Naive thymus-derived CD4-positive, alpha-beta T cell (primary cell): ENCODE measurements at regions not wholly inside any gene's neighbourhood (a gene's known extent, or its start where the extent isn't known, plus 50 kb on each side); places are given as distances from the start of the nearest gene placed in this dataset.

Experiments
- ATAC-seq: fragments of 150-1000 bp; cut with Tn5 transposase; 2 replicates; pipeline ENCODE4 v1.10.0; 2021; ENCODE audit warnings: mild to moderate bottlenecking, moderate library complexity
- CTCF ChIA-PET: fragments of 350-600 bp; sonication (Branson Sonifier 250); formaldehyde crosslinking; loops from one replicate; lab custom pipeline; 2021; ENCODE audit warnings: antibody characterized with exemption; lab: Charles Lee
- POLR2A ChIA-PET: fragments of 350-600 bp; sonication (Branson Sonifier 250); formaldehyde crosslinking; loops from one replicate; lab custom pipeline; 2021; ENCODE audit warnings: antibody characterized with exemption, inconsistent platforms; lab: Charles Lee
- DNase-seq, 9 donors: peaks; one replicate each; pipeline versions ENCODE4 v3.0.0 to v3.0.0-alpha.2; 2020 to 2022; ENCODE audit warnings: mixed read lengths in 1 of 9
- H3K27ac ChIP-seq: one replicate; pipeline ENCODE4 v1.7.0; 2013; ENCODE audit warnings: mild to moderate bottlenecking, low read depth, low read length, moderate library complexity
- H3K27me3 ChIP-seq, 2 donors: one replicate each; pipeline ENCODE4 v1.7.0; 2013; ENCODE audit warnings: low read length in 2 of 2, mild to moderate bottlenecking in 2 of 2, moderate library complexity in 2 of 2; ENCODE audit not compliant: control insufficient read depth in 2 of 2, insufficient read depth in 2 of 2
- H3K36me3 ChIP-seq, 3 experiments: 1 replicate in 2 of 3; 2 replicates in 1 of 3; pipeline ENCODE4 v1.7.0; 2013; ENCODE audit warnings: low read length in 3 of 3, mild to moderate bottlenecking in 3 of 3, moderate library complexity in 1 of 3; ENCODE audit not compliant: insufficient read depth in 3 of 3, control insufficient read depth in 2 of 3
- H3K4me1 ChIP-seq, 2 donors: one replicate each; pipeline ENCODE4 v1.7.0; 2013; ENCODE audit warnings: low read length in 2 of 2, mild to moderate bottlenecking in 2 of 2, moderate library complexity in 1 of 2; ENCODE audit not compliant: control insufficient read depth in 2 of 2, insufficient read depth in 2 of 2
- H3K4me3 ChIP-seq: 2 replicates; pipeline ENCODE4 v1.7.0; 2013; ENCODE audit warnings: mild to moderate bottlenecking, low read length
- H3K9me3 ChIP-seq, 3 experiments: 1 replicate in 2 of 3; 2 replicates in 1 of 3; pipeline ENCODE4 v1.7.0; 2013; ENCODE audit warnings: low read length in 3 of 3; ENCODE audit not compliant: control insufficient read depth in 2 of 3
- H3K27ac Mint-ChIP-seq, 9 donors: one replicate each; pipeline ENCODE4 v1.8.0; 2020 to 2022; ENCODE audit warnings: mixed read lengths in 9 of 9, mild to moderate bottlenecking in 8 of 9, moderate library complexity in 5 of 9, inconsistent platforms in 2 of 9
- H3K27me3 Mint-ChIP-seq, 5 donors: one replicate each; pipeline ENCODE4 v1.8.0; 2021 to 2022; ENCODE audit warnings: mixed read lengths in 5 of 5, mild to moderate bottlenecking in 1 of 5
- H3K36me3 Mint-ChIP-seq, 5 donors: one replicate each; pipeline ENCODE4 v1.8.0; 2020 to 2022; ENCODE audit warnings: mixed read lengths in 5 of 5, mild to moderate bottlenecking in 3 of 5, inconsistent platforms in 1 of 5
- H3K4me1 Mint-ChIP-seq, 7 donors: one replicate each; pipeline ENCODE4 v1.8.0; 2020 to 2022; ENCODE audit warnings: mixed read lengths in 7 of 7, mild to moderate bottlenecking in 3 of 7, inconsistent platforms in 1 of 7
- H3K4me3 Mint-ChIP-seq, 10 donors: one replicate each; pipeline ENCODE4 v1.8.0; 2020 to 2022; ENCODE audit warnings: mild to moderate bottlenecking in 10 of 10, mixed read lengths in 10 of 10, moderate library complexity in 6 of 10, inconsistent platforms in 2 of 10
- H3K9me3 Mint-ChIP-seq, 11 donors: one replicate each; pipeline ENCODE4 v1.8.0; 2020 to 2022; ENCODE audit warnings: mixed read lengths in 11 of 11, mild to moderate bottlenecking in 4 of 11, inconsistent platforms in 1 of 11, moderate library complexity in 1 of 11
- intact Hi-C, 2 donors: fragments of 100-400 bp; cut with micrococcal nuclease; formaldehyde crosslinking; loops; one replicate each; pipeline ENCODE4 v1.15.1; 2023

DNA sequence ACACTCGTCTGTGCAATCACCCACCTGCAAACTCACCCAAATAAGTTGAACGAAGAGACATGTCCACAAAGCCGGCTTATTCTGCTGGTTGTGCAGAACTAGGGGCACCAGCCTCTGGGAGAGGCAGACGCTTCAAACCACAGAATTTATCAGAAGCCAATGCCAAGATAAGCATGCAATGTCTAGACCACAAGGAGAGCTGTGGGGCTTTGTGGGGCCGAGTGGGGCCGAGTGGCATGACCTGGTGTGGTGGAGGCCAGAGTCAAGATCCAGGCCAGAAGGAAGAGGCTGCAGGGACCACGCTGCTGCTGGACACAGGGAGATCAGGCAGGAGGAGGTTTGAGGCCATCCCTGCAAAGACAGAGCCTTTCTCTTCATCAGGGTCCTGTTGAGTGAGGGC lies 259.0 kb downstream of the IRX2 start:
- peaks cover 0 to 3% (median 0%) of the 10 kb centered on the region in 11 donors for H3K9me3 Mint-ChIP-seq
- no peak for ATAC-seq
- Histone ChIP-seq H3K4me1 (no peaks in the 10 kb centered on the region), H3K36me3 (no peaks in the 10 kb centered on the region), H3K27me3 (no peaks in the 10 kb centered on the region), H3K27ac (no peak overlapping the region), H3K4me3 (no peak overlapping the region), H3K9me3 (no peaks in the 10 kb centered on the region)
- CTCF ChIA-PET: no interaction called here
- no peak for DNase-seq
- intact Hi-C loops: no loop called here
- POLR2A ChIA-PET: no interaction called here
- no peaks in the 10 kb centered on the region for H3K36me3 Mint-ChIP-seq
- H3K4me1 Mint-ChIP-seq: no peaks in the 10 kb centered on the region
- no peak overlapping the region for H3K27ac Mint-ChIP-seq
- no peak overlapping the region for H3K4me3 Mint-ChIP-seq
- peaks cover 0 to 21% (median 0%) of the 10 kb centered on the region in 5 donors for H3K27me3 Mint-ChIP-seq

DNA sequence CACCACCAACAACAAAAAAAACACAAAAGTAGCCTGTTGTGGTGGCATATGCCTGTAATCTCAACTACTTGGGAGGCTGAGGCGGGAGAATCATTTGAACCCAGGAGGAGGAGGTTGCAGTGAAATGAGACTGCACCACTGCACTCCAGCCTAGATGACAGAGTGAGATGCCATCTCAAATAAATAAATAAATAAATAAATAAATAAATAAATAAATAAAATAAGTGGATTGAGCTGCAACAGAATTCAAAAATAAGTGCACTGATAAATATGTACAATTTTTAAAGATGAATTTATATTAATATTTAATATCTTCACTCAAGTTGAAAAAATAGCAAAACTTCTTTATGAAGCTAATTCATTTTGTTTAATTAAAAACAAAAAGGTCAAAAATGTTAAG lies 259.6 kb downstream of the IRX2 start:
- Histone ChIP-seq H3K4me3 (no peak overlapping the region), H3K9me3 (no peaks in the 10 kb centered on the region), H3K4me1 (no peaks in the 10 kb centered on the region), H3K27me3 (no peaks in the 10 kb centered on the region), H3K36me3 (no peaks in the 10 kb centered on the region), H3K27ac (no peak overlapping the region)
- ATAC-seq (no peak), DNase-seq (no peak)
- Mint-ChIP-seq H3K4me1 (no peaks in the 10 kb centered on the region), H3K4me3 (no peak overlapping the region), H3K27ac (no peak overlapping the region), H3K36me3 (no peaks in the 10 kb centered on the region), H3K27me3 (peaks cover 0 to 21% (median 0%) of the 10 kb centered on the region in 5 donors), H3K9me3 (peaks cover 0 to 7% (median 0%) of the 10 kb centered on the region in 11 donors)
- POLR2A ChIA-PET: no interaction called here
- CTCF ChIA-PET: no interaction called here
- intact Hi-C loops: no loop called here

GRCh38 chr5:2489306-2489705 lies 262.2 kb downstream of the IRX2 start:
- ATAC-seq (no peak), DNase-seq (no peak)
- H3K4me1 Mint-ChIP-seq: no peaks in the 10 kb centered on the region
- Histone ChIP-seq H3K4me1 (no peaks in the 10 kb centered on the region), H3K36me3 (no peaks in the 10 kb centered on the region), H3K27ac (no peak overlapping the region), H3K9me3 (no peaks in the 10 kb centered on the region), H3K27me3 (no peaks in the 10 kb centered on the region), H3K4me3 (no peak overlapping the region)
- ChIA-PET POLR2A (no interaction called here), CTCF (no interaction called here)
- H3K27me3 Mint-ChIP-seq: peaks cover 0 to 5% (median 0%) of the 10 kb centered on the region in 5 donors
- H3K36me3 Mint-ChIP-seq: no peaks in the 10 kb centered on the region
- H3K4me3 Mint-ChIP-seq: no peak overlapping the region
- peaks cover 0 to 9% (median 2%) of the 10 kb centered on the region in 11 donors for H3K9me3 Mint-ChIP-seq
- intact Hi-C loops: no loop called here
- no peak overlapping the region for H3K27ac Mint-ChIP-seq

DNA sequence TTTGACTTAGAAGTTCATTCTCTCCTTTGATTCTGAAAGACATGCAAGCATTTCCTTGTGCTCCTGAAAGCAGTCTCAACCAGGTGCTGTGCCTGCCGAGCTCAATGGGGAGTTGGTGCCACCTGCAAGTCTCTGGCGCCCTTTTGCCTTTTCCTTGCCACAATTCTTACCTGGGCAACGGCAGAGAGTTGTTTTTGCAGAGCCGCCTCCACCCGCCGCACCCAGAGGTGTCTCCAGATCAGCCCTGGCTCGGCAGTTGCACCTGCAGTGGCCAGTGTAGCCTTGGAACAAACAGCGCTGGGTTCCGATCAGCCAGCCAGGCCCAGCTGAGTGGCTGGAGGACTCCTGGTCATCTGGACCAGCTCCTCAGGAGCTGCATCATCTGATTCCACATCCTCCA lies 262.9 kb downstream of the IRX2 start:
- Histone ChIP-seq H3K27me3 (no peaks in the 10 kb centered on the region), H3K4me1 (no peaks in the 10 kb centered on the region), H3K9me3 (no peaks in the 10 kb centered on the region), H3K27ac (no peak overlapping the region), H3K36me3 (no peaks in the 10 kb centered on the region), H3K4me3 (no peak overlapping the region)
- Mint-ChIP-seq H3K9me3 (peaks cover 0 to 17% (median 3%) of the 10 kb centered on the region in 11 donors), H3K27me3 (peaks cover 0 to 5% (median 0%) of the 10 kb centered on the region in 5 donors), H3K27ac (no peak overlapping the region), H3K4me1 (no peaks in the 10 kb centered on the region), H3K4me3 (no peak overlapping the region), H3K36me3 (no peaks in the 10 kb centered on the region)
- ChIA-PET POLR2A (no interaction called here), CTCF (no interaction called here)
- no peak for ATAC-seq
- DNase-seq: no peak
- intact Hi-C loops: no loop called here

GRCh38 chr5:2487152-2487763 lies 264.2 kb downstream of the IRX2 start:
- CTCF ChIA-PET: no interaction called here
- H3K27ac Mint-ChIP-seq: no peak overlapping the region

DNA sequence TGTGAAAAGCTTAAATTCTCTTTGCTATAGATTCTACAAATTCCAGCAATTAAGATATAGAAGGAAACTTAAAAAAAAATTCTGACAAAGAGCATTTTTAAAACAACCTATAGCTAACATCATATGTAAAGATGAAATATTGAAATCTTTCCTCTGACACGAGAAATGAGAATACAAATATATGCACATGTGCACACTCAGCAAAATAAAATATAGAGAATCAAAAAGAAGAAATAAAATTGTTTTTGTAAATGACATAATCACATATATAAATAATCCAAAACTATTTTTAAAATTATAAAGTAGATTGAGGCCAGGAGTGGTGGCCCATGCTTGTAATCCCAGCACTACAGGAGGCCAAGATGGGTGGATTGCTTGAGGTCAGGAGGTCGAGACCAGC lies 265.1 kb downstream of the IRX2 start:
- Mint-ChIP-seq H3K36me3 (no peaks in the 10 kb centered on the region), H3K4me3 (no peak overlapping the region), H3K27me3 (no peaks in the 10 kb centered on the region), H3K4me1 (no peaks in the 10 kb centered on the region), H3K27ac (no peak overlapping the region), H3K9me3 (peaks cover 0 to 28% (median 11%) of the 10 kb centered on the region in 11 donors)
- H3K9me3 ChIP-seq: no peaks in the 10 kb centered on the region
- CTCF ChIA-PET: no interaction called here
- no peak overlapping the region for H3K27ac ChIP-seq
- no peak for DNase-seq
- no peaks in the 10 kb centered on the region for H3K27me3 ChIP-seq
- no peak for ATAC-seq
- POLR2A ChIA-PET: no interaction called here
- H3K4me3 ChIP-seq: no peak overlapping the region
- intact Hi-C loops: no loop called here
- no peaks in the 10 kb centered on the region for H3K36me3 ChIP-seq
- H3K4me1 ChIP-seq: no peaks in the 10 kb centered on the region

More at GRCh38 chr5:2487152-2487763, 264.2 kb downstream of the IRX2 start:
- intact Hi-C loops: no loop called here
- Histone ChIP-seq H3K4me3 (no peak overlapping the region), H3K36me3 (no peaks in the 10 kb centered on the region), H3K9me3 (no peaks in the 10 kb centered on the region), H3K27me3 (no peaks in the 10 kb centered on the region), H3K4me1 (no peaks in the 10 kb centered on the region), H3K27ac (no peak overlapping the region)
- Mint-ChIP-seq H3K36me3 (no peaks in the 10 kb centered on the region), H3K4me3 (no peak overlapping the region), H3K27me3 (peaks cover 0 to 2% (median 0%) of the 10 kb centered on the region in 5 donors), H3K4me1 (no peaks in the 10 kb centered on the region), H3K9me3 (peaks cover 0 to 22% (median 4%) of the 10 kb centered on the region in 11 donors)
- POLR2A ChIA-PET: no interaction called here
- ATAC-seq (no peak), DNase-seq (no peak)

DNA sequence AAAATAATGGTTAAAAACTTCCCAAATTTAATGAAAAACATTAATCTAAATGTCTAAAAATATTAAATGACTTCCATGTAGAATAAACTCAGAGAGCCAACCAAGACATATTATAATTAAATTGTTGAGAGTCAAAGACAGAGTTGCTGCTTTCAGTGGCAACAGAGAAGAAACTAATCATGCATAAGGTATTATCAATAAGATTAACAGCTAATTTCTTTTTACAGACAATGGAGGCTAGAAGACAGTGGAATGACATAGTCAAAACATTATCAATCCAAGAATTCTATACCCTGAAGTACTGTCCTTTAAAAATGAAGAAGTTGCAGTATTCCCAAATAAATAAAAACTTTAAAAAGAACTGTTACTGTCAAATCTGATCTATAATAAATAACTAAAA lies 268.7 kb downstream of the IRX2 start:
- Mint-ChIP-seq H3K9me3 (peaks cover 4 to 40% (median 17%) of the 10 kb centered on the region in 11 donors), H3K4me3 (no peak overlapping the region), H3K27ac (no peak overlapping the region), H3K4me1 (no peaks in the 10 kb centered on the region), H3K27me3 (peaks cover 0 to 10% (median 9%) of the 10 kb centered on the region in 5 donors), H3K36me3 (peaks cover 0 to 6% (median 0%) of the 10 kb centered on the region in 5 donors)
- Histone ChIP-seq H3K4me3 (no peak overlapping the region), H3K4me1 (no peaks in the 10 kb centered on the region), H3K27ac (no peak overlapping the region), H3K27me3 (no peaks in the 10 kb centered on the region), H3K36me3 (no peaks in the 10 kb centered on the region), H3K9me3 (no peaks in the 10 kb centered on the region)
- intact Hi-C loops: no loop called here
- POLR2A ChIA-PET: no interaction called here
- ATAC-seq (no peak), DNase-seq (no peak)
- CTCF ChIA-PET: no interaction called here
